Sigmoid colon (tissue), 4 donors: ENCODE measurements at regions not wholly inside any gene's neighbourhood (a gene's known extent, or its start where the extent isn't known, plus 50 kb on each side); places are given as distances from the start of the nearest gene placed in this dataset.

Experiments
- POLR2A ChIP-seq, 2 donors: fragments of 450-650 bp; IDR thresholded peaks; one replicate each; pipeline ENCODE4 v1.6.1; 2016; ENCODE audit warnings: antibody characterized with exemption in 2 of 2, mild to moderate bottlenecking in 2 of 2, moderate library complexity in 2 of 2
- POLR2AphosphoS5 ChIP-seq, 4 donors: sonication (generic); formaldehyde crosslinking; IDR thresholded peaks; one replicate each; pipeline ENCODE4 v1.6.1; 2017; ENCODE audit warnings: antibody characterized with exemption in 4 of 4
- TF ChIP-seq, protein P1 (sequence below), 4 experiments: fragments of 450-650 bp in 3 of 4; fragments of 200-600 bp in 1 of 4; IDR thresholded peaks; one replicate each; pipeline ENCODE4 v1.5.1; 2016 to 2019; ENCODE audit warnings: antibody characterized with exemption in 4 of 4, mild to moderate bottlenecking in 3 of 4, moderate library complexity in 2 of 4

DNA sequence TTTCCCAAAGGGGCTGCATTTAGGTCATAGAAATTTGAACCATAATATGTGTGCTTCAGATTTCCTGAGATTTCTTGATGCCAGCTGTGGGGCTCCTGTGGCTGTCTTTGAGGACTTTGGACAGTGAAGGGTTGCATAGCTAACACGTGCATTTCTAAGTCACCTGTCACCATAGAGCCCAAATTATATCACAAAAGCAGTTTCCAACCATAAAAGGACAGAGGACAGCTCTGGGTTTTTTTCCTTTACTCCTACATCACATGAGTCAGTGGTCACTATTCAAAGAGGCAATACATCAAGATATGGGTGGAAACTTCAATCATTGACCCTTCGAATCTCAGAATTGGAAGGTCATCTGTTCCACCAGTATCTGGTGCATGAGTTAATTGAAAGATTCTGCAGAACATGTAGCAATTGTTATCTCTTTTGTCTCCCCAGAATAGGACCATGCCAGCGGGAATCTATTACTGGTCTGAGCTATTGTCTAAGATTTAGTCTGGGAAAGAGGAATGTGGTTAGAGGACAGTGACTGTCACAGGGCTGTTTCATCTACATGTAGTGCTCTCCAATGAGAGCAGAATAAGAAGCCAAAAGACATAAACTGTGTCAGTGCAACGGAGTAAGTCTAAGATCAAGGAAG is 133.5 kb downstream of the AASDH start:
- no peak for TF ChIP-seq POLR2AphosphoS5 (IDR thresholded peaks at IDR 0.05)
- TF ChIP-seq, protein P1, sequence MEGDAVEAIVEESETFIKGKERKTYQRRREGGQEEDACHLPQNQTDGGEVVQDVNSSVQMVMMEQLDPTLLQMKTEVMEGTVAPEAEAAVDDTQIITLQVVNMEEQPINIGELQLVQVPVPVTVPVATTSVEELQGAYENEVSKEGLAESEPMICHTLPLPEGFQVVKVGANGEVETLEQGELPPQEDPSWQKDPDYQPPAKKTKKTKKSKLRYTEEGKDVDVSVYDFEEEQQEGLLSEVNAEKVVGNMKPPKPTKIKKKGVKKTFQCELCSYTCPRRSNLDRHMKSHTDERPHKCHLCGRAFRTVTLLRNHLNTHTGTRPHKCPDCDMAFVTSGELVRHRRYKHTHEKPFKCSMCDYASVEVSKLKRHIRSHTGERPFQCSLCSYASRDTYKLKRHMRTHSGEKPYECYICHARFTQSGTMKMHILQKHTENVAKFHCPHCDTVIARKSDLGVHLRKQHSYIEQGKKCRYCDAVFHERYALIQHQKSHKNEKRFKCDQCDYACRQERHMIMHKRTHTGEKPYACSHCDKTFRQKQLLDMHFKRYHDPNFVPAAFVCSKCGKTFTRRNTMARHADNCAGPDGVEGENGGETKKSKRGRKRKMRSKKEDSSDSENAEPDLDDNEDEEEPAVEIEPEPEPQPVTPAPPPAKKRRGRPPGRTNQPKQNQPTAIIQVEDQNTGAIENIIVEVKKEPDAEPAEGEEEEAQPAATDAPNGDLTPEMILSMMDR (IDR thresholded peaks at IDR 0.05) = no peak
- TF ChIP-seq POLR2A (IDR thresholded peaks at IDR 0.05) = no peak
